T-helper 2 cell (primary cell): ENCODE measurements at regions not wholly inside any gene's neighbourhood (a gene's known extent, or its start where the extent isn't known, plus 50 kb on each side); places are given as distances from the start of the nearest gene placed in this dataset.
"Not testable (repeated sequence)": the region's sequence is repeated elsewhere in the genome, so short reads cannot be mapped to it uniquely, and the experiment has no call there.

ENCODE experiments used
- DNase-seq, 5 experiments: peaks; one replicate each; pipeline versions ENCODE4 v3.0.0 to v3.0.0-alpha.2; 2012 to 2022

DNA sequence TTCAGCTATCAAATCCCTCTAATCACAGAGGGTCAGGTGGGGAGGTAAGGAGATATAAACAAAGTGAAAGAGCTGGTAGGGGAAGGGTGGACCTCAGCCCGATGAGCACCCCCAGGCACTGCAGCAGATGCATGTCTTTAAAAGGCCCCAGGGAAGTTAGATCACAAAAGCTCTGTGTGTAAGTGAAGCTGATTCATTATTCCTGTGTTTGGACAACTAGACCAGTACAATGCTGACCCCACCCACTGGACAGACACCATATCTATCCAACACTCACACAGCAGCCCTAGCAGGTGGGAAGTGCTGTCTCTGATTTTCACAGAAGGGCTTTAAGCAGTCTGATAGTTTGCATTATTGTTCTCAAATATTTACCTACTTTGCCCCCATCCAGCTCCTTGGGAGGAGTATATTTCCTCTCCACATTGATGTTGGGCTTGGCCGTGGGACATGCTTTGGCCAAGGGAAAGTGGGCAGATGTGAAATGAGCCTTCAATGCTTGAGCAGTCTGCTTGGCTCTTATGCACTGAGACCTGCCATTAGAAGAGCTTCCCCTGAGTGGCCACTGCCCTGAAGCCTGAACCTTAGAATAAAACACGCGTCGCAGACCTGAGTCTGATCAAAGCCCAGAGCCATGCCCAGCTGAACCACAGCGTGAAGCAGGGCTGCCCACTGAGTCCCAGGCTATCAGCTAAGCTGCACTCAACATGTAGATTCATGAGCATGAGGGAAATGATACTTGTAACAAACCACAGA, 111.4 kb downstream of the COPS8 start:
- DNase-seq, result no peak

DNA sequence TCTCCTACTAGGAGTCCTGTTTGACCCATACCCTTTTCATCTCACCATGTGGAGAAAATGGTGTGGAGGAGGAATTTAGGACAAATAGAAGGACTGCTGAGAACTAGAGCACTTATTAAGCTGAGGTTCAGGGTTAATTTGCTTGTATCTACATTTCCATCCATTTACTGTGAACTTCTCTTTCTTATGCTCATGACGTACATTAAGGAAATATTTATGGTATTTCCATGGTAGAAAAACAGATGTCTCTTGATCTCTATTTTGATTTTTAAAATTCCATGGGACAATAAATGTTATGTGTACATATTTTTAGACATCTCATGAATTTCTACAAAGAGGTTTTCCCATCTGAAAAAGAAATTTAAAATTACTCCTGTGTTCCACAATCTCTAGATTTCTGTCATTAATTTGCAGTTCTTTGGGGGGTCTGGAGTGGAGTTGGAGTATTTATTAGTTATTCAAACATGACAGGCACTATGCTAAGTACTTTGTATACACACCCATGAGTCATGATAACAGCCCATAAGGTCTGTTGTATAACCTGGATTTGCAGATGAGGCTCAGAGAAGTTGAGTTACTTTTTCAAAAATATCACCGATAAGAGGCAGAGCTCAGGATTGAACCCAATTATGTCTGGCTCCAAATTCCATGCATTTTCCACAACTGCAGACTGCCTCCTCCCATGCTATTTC, 112.6 kb downstream of the COPS8 start:
- DNase-seq, result no peak

DNA sequence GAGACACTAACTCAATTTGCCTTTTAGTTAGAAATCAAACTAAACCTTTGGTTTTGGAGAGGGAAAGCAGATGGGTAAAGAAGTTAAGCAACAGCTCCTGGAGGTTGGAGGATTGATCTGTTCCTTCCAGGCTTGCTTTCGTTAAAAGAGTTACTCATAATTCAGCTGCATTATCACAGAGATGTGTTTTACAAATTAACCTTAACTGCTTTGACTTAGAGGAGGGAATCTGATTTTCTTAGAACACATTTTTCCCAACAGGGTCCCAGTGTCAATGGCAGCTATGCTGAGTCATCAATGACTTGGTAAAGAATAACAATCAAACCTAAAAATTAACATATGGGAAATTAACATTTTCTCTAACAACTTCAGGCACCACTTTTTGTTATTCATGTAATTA, 113.4 kb downstream of the COPS8 start:
- no peak for DNase-seq

DNA sequence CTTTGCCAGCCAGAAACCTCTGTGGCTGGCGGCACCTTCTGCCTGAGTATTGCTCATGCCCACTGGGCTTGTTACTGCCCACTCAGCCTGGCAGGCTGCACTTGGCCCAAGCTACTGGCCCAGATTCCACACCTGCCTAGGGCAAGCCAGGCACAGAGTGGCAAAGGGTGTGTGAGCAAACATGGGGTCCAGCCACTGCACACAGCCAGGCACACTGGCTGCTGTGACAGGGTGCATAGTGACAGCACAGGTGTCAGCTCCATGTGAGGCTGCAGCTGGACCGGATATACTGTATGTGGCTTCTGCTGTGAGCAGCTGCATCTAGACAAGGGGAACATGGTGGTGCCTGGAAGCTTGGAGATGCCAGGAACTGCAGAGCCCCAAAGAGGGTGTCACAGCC, 113.9 kb downstream of the COPS8 start:
- DNase-seq, result no peak

DNA sequence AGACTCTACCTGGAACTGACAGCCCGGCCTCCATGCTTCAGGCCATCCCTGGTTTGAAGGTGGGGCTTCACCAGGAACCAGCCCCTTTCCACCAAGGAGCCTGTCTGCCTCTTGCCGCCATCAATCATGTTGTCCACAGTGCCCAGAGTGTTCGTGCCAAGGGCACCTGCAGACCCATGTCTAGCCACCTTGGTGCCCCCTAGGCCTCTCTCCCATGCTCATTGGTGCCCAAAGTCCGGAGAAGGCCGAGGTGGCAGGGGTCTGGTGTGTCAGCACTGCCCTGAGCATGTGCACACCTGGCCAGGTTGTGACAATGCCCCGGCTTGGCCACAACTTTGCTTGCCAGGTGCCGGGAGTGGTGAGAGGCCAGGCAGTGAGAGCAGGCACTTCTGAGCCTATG, 114.8 kb downstream of the COPS8 start:
- no peak for DNase-seq

DNA sequence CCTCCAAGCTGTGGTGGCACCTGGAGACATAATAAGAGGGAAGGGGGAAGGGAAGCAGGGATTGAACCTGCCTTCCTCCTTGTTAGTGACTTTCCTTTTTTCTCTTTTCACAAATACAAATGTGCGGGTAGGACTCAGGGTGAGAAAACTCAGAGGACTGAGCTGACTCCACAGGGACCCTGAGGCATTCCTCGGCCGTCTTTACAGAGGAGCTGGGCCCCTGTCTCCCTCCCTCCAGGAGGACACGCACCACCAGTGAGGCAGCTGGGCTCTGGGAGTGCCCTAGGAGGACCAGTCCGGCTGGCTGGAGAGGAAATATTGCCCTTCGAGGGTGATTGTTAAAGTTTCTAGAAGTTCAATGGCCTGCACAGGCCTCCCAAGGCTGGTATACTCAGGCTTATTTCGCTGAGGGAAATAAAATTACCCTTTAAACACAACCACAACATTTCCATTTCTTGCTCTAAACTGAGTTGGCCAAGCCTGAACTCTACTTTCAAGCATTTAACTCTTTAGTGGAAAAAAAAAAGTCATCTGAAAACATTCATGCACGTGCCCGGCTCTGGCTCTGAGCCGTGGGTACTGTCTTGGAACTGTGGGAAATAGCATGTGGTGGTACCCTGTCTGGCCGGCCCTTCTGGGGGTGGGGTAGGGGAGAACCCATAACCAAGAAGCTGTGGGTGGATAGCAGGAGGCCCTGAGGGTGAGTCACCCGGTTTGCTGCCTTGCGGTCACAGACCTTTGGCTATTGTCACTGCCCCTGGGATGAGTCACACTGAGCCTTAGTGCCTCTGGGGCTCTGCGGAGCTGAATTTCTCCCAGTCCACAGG, 116.0 kb downstream of the COPS8 start:
- DNase-seq, result no peak

DNA sequence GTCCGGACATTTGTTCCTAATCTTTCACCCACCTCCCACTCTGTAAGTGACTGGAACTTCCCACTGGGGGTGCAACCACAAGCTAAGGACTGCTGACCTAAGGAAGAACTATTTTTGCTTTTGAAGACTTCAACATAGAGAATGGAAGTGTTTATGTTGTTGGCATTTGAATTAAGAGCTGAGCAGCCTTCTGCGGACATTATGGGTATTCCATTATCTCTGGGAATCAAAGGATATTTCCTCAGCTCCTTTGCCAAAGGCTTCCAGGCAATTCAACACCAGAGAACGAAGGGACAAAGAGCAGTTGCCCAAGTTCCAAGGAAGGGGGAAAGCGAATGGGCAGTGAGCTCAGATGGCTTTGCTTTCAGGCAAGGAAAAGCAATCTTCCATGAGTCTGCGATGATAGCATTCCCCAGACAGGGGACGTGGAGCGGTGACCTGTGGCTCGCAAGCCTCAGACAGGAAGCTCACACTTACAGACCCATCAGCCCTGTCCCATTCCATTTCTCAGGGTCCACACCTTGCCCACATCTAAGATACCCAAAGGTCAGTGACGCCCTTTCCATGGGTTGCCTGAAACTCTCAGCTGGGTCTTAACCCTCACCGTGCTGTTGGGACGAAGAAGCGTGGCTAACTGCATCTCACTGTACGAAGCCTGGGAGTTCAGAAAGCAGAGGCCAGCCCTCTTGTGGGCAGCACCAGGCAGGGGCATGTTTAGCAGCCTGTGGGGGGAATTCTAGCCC, 116.8 kb downstream of the COPS8 start:
- no peak for DNase-seq

DNA sequence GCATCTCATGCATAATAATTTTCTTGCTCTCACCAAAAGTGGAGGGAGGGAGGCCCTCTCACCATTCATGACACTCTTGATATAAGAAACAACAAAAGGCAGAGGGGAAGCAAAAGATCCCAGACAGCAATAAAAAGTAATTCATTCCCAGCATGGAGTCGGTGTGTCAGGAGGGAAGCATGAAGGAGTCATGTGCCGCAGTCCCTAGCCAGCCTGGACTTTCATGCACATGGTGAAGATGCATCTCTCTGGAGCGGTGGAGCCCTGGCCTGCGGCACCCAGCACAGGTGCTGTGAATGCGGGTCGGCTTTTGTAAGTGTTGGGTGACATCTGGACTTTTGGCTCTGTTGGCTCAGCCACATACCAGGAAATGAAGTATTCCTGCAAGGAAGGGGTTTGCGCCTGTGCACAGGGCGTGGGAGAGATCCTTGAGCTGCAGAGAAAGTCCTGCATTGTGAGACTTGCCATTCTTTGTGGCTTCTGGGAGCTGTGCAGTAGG, 119.4 kb downstream of the COPS8 start:
- DNase-seq, result no peak

DNA sequence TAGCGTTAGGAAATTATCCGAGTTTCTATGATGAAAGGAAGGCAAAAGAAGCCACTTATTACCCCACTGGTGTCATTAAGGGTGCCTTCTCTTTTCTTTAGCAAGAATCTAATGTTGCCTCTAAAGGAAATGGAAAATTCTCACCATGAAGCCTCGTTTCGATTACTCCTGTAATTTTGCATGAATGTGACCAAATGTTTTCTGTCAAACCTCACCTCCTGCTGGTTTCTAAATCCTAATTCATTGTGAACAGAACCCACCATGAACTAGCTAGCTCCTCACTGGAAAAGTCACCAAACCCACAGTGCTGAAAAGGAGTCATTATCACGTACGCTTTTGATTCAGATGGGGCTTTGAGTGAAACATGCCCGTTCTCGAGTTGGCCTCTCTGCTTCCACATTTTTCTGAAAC, 119.9 kb downstream of the COPS8 start:
- no peak for DNase-seq

DNA sequence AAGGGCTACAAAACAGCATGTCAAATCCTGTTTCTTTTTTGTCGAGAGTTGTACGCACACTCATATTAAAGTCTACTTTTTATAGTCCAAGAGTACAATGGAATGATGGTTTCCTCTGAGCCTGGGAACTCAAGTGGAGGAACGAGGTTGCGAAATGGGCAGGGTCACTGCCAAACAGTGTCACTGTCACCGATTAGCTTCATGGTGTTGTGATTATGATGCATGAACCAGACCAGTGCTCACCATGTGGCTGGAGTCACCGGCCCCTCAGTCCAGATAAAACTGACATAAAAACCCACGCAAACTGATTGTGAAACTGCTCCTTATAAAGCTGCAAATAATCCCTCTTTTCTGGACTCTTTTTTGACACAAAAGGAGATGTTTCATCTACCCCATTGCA, 122.0 kb downstream of the COPS8 start:
- no peak for DNase-seq

DNA sequence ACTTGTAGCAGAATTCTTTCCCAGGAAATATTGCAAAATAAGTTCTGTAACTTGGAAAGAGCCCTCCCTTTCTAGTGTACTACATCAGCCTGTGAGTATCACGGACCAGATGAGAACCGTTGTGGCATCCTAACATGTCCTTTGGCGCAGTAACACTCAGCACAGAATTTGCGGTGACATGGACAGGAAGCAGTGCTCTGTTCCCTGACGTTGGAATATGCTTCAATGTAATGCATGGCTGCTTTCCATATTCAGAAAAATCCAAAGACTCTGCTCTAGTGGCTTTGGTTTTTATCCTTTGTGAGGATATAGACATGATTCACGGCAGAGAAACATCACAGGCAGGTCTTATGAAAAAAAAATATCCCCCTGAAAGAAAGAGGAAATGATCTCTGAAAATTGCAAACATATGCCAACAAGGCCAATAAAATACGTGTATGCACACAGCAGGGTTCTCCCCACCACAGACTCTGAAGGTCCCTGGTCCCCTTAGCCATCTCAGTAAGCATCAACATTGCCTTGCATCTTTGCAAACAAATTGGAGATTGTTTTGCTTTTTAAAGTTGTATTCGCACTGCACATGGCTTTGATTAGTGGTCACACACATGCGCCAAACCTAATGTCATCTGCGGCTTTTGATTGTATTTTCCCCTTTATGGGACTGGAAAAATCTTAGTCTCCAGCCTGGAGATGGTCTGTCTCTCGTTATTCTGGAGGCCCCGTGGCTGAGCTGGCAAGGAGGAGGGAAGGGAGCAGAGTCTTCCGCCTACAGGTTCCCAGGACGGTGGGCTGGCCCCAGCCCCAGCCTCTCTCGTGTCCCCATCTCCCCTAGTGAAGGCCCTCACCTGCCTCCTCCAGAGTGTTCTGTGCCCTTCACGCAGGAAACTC, 122.9 kb downstream of the COPS8 start:
- DNase-seq, result no peak

DNA sequence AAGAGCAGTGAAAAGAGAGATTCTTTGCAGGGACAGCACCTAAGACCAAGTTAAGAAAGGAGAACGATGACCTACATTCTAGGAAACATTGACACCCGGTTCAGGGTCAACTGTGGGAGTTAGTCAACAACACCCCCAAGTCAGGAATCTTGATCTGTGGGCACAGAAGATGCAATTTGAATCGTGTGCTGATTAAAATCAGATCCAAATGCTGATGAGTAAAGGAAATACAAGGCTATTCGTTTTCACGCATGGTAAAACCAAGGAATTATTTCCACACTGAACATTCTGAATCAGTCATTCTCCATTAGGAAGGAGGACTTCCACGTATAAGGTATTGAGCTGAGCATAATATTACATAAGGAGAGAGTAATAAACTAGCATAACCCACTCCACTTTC, 124.2 kb downstream of the COPS8 start:
- DNase-seq, result no peak

DNA sequence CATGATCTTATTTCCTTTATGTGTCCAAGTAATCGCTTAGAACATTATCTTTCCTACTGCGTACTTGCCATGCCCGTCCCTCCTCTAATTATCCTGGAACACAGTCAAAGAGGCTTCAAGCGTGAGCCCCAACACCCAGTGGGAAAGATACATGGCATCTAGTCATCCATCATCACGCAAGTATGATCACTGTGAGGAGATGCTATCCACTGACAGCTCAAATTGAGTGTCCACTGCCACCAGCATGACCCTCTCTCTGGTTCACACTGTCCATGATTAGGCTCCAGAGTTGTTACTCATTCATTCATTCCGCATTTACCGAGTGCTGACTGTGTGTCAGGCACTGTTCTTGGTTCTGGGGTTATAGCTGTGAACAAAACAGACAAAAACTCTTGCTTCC, 124.6 kb downstream of the COPS8 start:
- no peak for DNase-seq

DNA sequence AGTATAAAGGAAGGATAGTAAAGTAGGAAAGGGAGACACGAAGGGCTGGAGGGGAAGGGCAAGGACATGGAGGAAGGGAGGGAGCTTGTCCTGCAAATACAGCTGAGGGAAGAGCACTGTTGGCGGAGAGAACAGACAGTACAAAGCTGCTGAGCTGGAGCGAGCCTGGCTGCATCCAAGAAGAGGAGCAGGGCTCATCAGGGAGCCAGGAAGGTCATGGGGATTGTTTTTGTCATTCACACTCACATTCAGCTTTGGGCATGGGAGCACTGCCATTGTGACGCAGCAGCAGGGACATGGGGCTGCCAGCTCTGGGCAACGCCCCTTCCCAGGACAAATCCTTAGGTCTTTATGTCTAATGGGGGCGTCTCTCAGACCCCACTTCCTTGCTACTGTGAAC, 125.1 kb downstream of the COPS8 start:
- no peak for DNase-seq

DNA sequence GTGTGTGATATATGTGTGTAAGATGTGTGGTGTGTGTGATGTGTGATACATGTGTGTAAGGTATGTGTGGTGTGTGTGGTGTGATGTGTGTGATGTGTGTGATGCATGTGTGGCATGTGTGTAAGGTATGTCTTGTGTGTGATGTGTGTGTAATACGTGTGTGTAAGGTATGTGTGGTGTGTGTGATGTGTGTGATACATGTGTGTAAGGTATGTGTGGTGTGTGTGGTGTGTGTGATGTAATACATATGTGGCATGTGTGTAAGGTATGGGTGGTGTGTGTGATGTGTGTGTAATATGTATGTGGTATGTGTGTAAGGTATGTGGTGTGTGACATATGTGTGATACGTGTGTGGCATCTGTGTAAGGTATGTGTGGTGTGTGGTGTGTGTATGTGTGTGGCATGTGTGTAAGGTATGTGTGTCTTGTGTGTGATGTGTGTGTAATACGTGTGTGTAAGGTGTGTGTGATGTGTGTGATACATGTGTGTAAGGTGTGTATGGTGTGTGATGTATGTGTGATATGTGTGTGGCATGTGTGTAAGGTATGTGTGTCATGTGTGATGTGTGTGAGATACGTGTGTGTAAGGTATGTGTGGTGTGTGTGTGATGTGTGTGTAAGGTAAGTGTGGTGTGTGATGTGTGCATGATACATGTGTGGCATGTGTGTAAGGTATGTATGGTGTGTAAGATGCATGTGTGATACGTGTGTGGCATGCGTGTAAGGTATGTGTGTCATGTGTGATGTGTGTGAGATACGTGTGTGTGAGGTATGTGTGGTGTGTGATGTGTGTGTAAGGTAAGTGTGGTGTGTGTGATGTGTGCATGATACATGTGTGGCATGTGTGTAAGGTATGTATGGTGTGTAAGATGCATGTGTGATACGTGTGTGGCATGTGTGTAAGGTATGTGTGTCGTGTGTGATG, 126.9 kb downstream of the COPS8 start:
- not testable (repeated sequence) for DNase-seq

DNA sequence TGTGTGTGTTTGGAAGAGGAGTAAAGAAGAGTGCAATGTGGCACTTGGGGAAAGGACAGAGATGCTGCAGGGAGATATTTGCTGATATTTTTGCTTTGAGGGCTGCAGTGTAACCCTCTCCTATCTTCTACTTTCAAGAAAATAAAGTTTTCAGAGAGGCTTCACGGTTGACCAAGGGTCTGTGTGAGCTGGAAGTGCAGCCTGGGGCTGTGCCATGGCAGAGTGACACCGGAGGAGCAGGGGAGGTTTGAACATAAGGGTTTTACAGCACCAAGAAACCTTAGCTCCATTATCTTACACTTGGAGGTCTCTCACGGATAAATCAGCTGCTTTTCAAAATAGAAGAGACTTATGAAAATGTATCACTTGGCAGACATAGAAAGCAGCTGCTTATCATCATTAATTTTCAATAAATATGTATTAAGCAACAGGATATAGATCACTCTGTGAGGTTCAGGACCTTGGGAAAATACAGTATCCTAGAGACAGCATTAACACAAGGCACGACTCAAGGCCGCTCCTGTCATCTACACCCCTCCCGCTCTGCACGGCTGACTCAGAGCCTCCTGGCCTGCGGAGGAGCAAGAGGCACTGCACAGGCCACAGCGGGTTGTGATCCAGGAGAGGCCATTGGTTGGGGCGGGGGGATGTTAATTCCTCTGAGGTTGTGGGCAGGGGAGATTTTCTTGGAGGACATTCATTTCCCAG, 127.8 kb downstream of the COPS8 start:
- no peak for DNase-seq

DNA sequence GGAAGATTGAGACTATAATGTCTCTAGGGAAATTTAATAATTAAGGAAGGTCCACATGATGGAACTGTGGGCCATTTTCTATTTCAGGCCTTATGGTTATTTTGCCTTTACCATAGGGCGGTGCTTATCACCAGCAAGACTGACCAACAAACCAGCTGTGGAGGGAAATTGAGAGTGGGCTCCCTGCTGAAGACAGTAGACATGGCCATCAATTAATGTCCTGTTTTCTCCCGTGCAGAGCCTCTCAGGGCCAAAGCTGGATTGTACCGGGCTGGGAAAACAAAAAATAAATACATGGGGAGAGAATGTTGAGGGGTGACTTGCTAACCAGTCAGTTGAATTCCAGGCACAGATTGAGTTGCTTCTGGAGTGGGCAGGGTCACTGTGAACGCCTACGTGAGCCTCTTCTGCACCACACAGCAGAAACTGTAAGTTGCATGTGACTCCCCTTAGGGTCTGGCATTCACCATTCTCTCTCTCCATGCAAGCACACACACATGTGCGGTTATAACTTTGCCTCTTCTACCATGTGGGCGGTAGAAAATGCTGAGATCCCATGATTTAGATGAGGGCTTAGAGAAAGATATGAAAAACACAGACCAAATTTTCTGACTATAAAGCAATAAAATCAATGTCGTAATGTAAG, 128.5 kb downstream of the COPS8 start:
- no peak for DNase-seq

DNA sequence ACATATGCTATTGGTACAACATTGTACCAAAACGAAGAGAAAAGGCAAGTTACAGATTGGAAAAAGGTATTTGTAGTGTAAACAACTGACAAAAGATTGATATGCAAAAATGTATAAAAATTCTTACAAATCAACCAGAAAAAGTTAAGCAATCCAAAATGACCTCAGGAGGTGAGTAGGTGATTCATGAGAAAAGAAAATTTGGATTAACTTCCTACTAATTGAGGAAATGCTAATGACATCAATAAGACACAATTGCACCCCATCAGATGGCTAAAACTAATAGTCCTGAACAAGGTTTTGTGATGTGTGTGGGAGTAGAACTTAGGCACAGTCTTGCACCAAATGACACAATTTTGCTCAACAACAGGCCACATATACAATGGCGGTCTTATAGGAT, 129.3 kb downstream of the COPS8 start:
- DNase-seq, result no peak

DNA sequence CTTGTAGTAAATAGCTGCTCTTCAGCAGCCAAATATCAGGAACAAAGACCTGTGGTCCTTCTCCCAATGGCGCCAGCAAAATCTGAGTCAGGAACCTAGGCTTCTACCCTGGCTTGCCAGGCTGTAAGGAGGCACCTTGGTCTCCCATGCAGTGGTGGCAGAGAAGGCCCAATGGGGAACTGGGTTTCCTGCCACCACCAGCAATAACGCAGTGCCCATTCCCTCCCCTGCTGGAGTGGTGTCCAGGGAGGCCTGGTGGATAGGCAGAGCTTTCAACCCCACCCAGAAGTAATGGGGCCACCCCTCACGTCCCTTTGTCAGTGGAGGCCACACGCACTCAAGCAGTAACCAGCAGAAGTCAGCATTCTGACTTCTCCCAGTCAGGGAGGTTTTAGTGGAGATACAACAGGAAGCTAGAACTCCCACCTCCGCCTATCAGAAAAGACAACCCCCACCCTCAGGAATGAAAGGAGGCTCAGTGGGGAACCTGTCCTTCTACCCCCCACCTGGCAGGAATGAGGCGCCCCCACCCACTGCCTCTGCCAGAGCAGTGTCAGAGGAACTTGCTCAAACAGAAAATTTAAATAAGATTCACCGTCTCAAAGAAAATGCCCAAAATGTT, 132.4 kb downstream of the COPS8 start:
- DNase-seq, result no peak
